ENCODE measurements at regions not wholly inside any gene's neighbourhood (a gene's known extent, or its start where the extent isn't known, plus 50 kb on each side); places are given as distances from the start of the nearest gene placed in this dataset.

DNA sequence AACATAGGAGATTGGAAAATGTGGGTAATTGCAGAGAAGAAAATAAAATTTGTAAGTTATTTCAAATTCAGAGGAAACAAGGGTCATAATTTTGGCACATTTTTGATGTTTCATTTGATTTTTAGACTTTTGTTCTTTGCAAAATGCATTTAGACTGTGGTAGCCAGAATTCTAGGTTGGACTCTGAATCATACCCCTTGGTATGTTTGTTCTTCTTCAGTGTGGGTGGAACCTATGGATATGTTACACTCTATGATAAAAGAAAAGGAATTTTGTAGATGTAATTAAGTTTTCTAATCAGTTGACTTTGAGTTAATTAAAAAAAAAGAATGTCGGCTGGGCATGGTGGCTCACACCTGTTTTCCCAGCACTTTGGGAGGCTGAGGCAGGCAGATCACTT is 827.0 kb downstream of the AACS start:
- no peaks in the 10 kb centered on the region for H3K27me3 ChIP-seq
- H3K27ac ChIP-seq = peak overlapping the region; percentile 92
- no peaks in the 10 kb centered on the region for H3K36me3 ChIP-seq
- TF ChIP-seq, protein P1, sequence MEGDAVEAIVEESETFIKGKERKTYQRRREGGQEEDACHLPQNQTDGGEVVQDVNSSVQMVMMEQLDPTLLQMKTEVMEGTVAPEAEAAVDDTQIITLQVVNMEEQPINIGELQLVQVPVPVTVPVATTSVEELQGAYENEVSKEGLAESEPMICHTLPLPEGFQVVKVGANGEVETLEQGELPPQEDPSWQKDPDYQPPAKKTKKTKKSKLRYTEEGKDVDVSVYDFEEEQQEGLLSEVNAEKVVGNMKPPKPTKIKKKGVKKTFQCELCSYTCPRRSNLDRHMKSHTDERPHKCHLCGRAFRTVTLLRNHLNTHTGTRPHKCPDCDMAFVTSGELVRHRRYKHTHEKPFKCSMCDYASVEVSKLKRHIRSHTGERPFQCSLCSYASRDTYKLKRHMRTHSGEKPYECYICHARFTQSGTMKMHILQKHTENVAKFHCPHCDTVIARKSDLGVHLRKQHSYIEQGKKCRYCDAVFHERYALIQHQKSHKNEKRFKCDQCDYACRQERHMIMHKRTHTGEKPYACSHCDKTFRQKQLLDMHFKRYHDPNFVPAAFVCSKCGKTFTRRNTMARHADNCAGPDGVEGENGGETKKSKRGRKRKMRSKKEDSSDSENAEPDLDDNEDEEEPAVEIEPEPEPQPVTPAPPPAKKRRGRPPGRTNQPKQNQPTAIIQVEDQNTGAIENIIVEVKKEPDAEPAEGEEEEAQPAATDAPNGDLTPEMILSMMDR (IDR thresholded peaks at IDR 0.05; ENCODE audit: low read depth, low read length) = no peak
- no peak for DNase-seq (ENCODE audit: low read depth in 1 of 2, low spot score in 1 of 2)
- H3K4me3 ChIP-seq = no peak overlapping the region
- peaks cover 20% of the 10 kb centered on the region for H3K4me1 ChIP-seq (ENCODE audit: low read depth)
- no peaks in the 10 kb centered on the region for H3K9me3 ChIP-seq (ENCODE audit: low read depth)

DNA sequence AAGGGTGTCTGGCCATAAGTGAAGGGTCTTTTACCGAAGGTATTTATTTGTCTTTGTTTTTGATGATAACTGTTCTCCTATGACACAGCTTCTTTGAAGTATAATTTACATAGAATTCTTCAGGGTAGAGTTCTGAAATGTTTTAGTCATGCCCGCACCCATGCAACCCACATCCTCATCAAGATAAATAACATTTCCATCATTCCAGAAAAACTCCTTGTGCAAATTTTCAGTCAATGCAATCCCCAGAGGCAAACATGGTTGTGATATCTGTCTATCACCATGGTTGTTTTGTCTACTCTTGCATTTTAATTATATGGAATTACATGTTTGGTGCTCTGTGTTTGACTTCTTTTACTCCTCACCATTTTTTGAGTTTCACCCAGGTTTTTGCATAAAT is 837.8 kb downstream of the AACS start:
- H3K4me3 ChIP-seq = no peak overlapping the region
- DNase-seq (ENCODE audit: low read depth in 1 of 2, low spot score in 1 of 2) = no peak
- H3K27ac ChIP-seq = no peak overlapping the region
- H3K36me3 ChIP-seq = no peaks in the 10 kb centered on the region
- TF ChIP-seq, protein P1 (IDR thresholded peaks at IDR 0.05; ENCODE audit: low read depth, low read length) = no peak
- H3K4me1 ChIP-seq (ENCODE audit: low read depth) = no peaks in the 10 kb centered on the region
- H3K27me3 ChIP-seq = no peaks in the 10 kb centered on the region
- H3K9me3 ChIP-seq (ENCODE audit: low read depth) = no peaks in the 10 kb centered on the region

DNA sequence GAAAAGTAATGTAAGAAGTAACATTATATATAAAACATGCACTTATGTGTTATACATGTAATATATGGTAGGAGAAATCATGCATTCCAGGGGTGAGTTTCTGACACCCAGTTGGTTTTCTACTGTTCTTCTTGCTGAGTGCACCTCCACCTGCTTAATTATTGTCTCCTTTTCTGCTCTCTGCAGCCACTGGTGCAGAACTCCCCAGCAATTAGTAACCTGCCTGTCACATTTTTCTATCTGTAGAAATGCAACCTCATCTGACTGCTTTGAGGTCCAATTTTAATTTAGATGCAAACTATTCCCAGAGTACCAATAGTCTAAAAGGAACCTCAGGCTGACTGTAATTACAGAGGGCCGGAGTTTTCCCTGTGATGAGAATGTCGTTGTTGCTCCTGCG is 842.1 kb downstream of the AACS start:
- Histone ChIP-seq H3K36me3 (no peaks in the 10 kb centered on the region), H3K4me1 (ENCODE audit: low read depth) (no peaks in the 10 kb centered on the region), H3K27me3 (no peaks in the 10 kb centered on the region), H3K4me3 (no peak overlapping the region), H3K27ac (no peak overlapping the region), H3K9me3 (ENCODE audit: low read depth) (no peaks in the 10 kb centered on the region)
- DNase-seq (ENCODE audit: low read depth in 1 of 2, low spot score in 1 of 2) = no peak
- TF ChIP-seq, protein P1 (IDR thresholded peaks at IDR 0.05; ENCODE audit: low read depth, low read length) = no peak

DNA sequence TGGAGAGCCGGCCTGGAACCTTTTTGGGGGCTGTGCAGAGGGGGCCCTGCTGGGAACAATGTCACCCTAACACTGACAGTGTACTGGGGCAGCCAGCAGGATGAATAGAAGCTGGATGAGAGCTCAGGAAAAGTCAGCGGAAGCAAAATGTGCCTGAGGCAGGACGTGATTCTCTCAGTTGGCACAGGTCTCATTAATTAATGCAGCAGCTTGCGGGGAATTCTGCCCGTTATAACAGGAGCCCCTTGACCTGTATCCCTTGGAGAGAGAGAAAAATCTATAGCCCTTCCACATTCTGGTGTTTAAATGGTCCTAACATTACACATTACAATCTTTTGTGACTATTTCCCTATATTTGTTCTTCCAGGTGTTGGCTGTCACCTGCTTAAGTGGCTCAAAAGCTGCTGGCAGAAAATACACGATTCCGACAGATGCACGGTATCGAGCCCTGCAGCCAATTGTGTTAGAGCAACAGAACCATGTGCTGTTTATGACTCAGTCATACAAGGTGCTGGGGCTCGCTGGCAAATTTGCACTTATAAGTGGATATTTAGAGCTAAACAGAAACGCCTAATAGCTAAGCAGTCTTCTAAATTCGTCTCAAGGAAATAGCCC is 854.7 kb downstream of the AACS start:
- Histone ChIP-seq H3K9me3 (ENCODE audit: low read depth) (no peaks in the 10 kb centered on the region), H3K27ac (no peak overlapping the region), H3K4me1 (ENCODE audit: low read depth) (no peaks in the 10 kb centered on the region), H3K36me3 (no peaks in the 10 kb centered on the region), H3K27me3 (no peaks in the 10 kb centered on the region), H3K4me3 (no peak overlapping the region)
- TF ChIP-seq, protein P1 (IDR thresholded peaks at IDR 0.05; ENCODE audit: low read depth, low read length) = no peak
- no peak for DNase-seq (ENCODE audit: low read depth in 1 of 2, low spot score in 1 of 2)

DNA sequence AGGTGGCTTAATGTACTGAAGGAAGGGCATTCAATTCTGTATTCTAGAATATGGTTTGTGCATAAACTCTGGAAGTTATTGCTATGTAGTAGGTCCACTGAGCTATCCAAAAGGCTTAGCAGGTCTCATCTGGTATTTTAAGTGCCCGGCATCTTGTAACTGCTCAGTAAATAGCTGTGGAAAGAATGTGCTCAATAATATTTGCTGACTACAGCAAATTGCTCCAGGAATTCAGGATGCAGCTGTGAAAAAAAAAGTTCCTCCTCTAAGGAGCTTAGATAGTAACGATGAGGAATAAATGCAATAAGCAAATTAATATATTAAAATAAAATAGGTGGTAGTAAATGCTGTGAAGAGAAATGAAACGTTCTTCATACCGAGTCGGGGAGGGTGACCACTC is 857.1 kb downstream of the AACS start:
- Histone ChIP-seq H3K4me3 (no peak overlapping the region), H3K4me1 (ENCODE audit: low read depth) (no peaks in the 10 kb centered on the region), H3K27me3 (no peaks in the 10 kb centered on the region), H3K36me3 (no peaks in the 10 kb centered on the region), H3K9me3 (ENCODE audit: low read depth) (no peaks in the 10 kb centered on the region), H3K27ac (no peak overlapping the region)
- TF ChIP-seq, protein P1 (IDR thresholded peaks at IDR 0.05; ENCODE audit: low read depth, low read length) = no peak
- peak in 1 of 2 donors; percentile 41 for DNase-seq (ENCODE audit: low read depth in 1 of 2, low spot score in 1 of 2)
